Endothelial cell of umbilical vein (primary cell): ENCODE measurements at regions not wholly inside any gene's neighbourhood (a gene's known extent, or its start where the extent isn't known, plus 50 kb on each side); places are given as distances from the start of the nearest gene placed in this dataset.

Experiments used
- BruUV-seq: library from RNA; stranded (reverse); fragments of 400-500 nt; replicated peaks from 2 replicates; lab custom pipeline; 2021; lab: Mats Ljungman, UMichigan
- CTCF ChIA-PET: fragments of 300-600, 350-600 bp; sonication (Branson Sonifier 250); formaldehyde crosslinking; loops from one replicate; lab custom pipeline; 2021; ENCODE audit warnings: antibody characterized with exemption, inconsistent platforms; lab: Charles Lee
- POLR2A ChIA-PET: fragments of 300-600, 350-600 bp; sonication (Branson Sonifier 250); formaldehyde crosslinking; loops from one replicate; lab custom pipeline; 2021; ENCODE audit warnings: antibody characterized with exemption, inconsistent platforms; lab: Charles Lee
- DNase-seq: peaks from one replicate; pipeline ENCODE4 v3.0.0-alpha.2; 2011; ENCODE audit warnings: low read depth, low spot score
- FAIRE-seq: peaks from 2 replicates; lab custom pipeline; 2011; peaks lifted over from hg19 to GRCh38; lab: Jason Lieb, UNC
- H2AFZ ChIP-seq: 2 replicates; pipeline ENCODE4 v1.6.0; 2012; ENCODE audit warnings: low read depth, low read length, control low read depth, inconsistent platforms
- H3K27ac ChIP-seq: 2 replicates; pipeline ENCODE4 v1.5.1; 2011; ENCODE audit warnings: low read depth, mild to moderate bottlenecking, control low read depth, low read length, moderate library complexity; ENCODE audit not compliant: insufficient read depth
- H3K27me3 ChIP-seq, 2 experiments: 2 replicates each; pipeline versions ENCODE4 v1.6.0 to v1.6.1; 2011; ENCODE audit warnings: low read length in 2 of 2, mixed read lengths in 1 of 2; ENCODE audit not compliant: control insufficient read depth in 2 of 2, insufficient read depth in 2 of 2
- H3K36me3 ChIP-seq, 2 experiments: 2 replicates in 1 of 2; 3 replicates in 1 of 2; pipeline ENCODE4 v1.5.1; 2011; ENCODE audit warnings: low read length in 2 of 2, mild to moderate bottlenecking in 1 of 2, moderate library complexity in 1 of 2; ENCODE audit not compliant: control insufficient read depth in 2 of 2, insufficient read depth in 2 of 2; ENCODE audit errors: extremely low read depth in 1 of 2
- H3K4me1 ChIP-seq: 3 replicates; pipeline ENCODE4 v1.5.1; 2011; ENCODE audit warnings: mild to moderate bottlenecking, low read length; ENCODE audit not compliant: control insufficient read depth, insufficient read depth; ENCODE audit errors: extremely low read depth
- H3K4me2 ChIP-seq: 2 replicates; pipeline ENCODE4 v1.6.1; 2011; ENCODE audit warnings: low read length, control low read depth, mixed read lengths; ENCODE audit not compliant: insufficient read depth
- H3K4me3 ChIP-seq, 3 experiments: fragments of 200-600 bp in 1 of 3; sonication (generic), shearing (Covaris generic) in 1 of 3; replicated peaks in 1 of 3; 2 replicates each; pipeline ENCODE4 v1.5.1; 2011 to 2016; ENCODE audit warnings: control low read depth in 3 of 3, low read length in 3 of 3, mild to moderate bottlenecking in 2 of 3, inconsistent platforms in 1 of 3, low read depth in 1 of 3, moderate library complexity in 1 of 3; ENCODE audit not compliant: insufficient read depth in 1 of 3
- H3K79me2 ChIP-seq: 2 replicates; pipeline ENCODE4 v1.6.0; 2012; ENCODE audit warnings: low read length, inconsistent platforms; ENCODE audit not compliant: control insufficient read depth, insufficient read depth
- H3K9ac ChIP-seq: replicated peaks from 2 replicates; pipeline ENCODE3; 2011; ENCODE audit warnings: low read length, control low read depth; ENCODE audit not compliant: insufficient read depth; ENCODE audit errors: extremely low read depth
- H3K9me1 ChIP-seq: replicated peaks from 3 replicates; pipeline ENCODE4 v1.6.0; 2011; ENCODE audit warnings: mild to moderate bottlenecking, low read length; ENCODE audit not compliant: control insufficient read depth, insufficient read depth; ENCODE audit errors: extremely low read depth
- H3K9me3 ChIP-seq: replicated peaks from 2 replicates; pipeline ENCODE4 v1.5.1; 2012; ENCODE audit warnings: low read length, inconsistent platforms; ENCODE audit not compliant: control insufficient read depth, insufficient read depth
- H4K20me1 ChIP-seq: replicated peaks from 2 replicates; pipeline ENCODE3; 2011; ENCODE audit warnings: mild to moderate bottlenecking, low read length; ENCODE audit not compliant: control insufficient read depth, insufficient read depth; ENCODE audit errors: extremely low read depth
- EZH2 ChIP-seq: IDR thresholded peaks from 2 replicates; pipeline ENCODE4 v1.6.1; 2012; ENCODE audit warnings: borderline replicate concordance, low read depth, mild to moderate bottlenecking, moderate library complexity, low read length, inconsistent platforms; ENCODE audit not compliant: severe bottlenecking
- FOS ChIP-seq: IDR thresholded peaks from 2 replicates; pipeline ENCODE4 v1.6.1; 2011; ENCODE audit warnings: mild to moderate bottlenecking, low read length, moderate library complexity, borderline replicate concordance; ENCODE audit not compliant: insufficient read depth
- GATA2 ChIP-seq: IDR thresholded peaks from 2 replicates; pipeline ENCODE4 v1.7.0; 2011; ENCODE audit warnings: low read depth, mild to moderate bottlenecking, moderate library complexity, mixed read lengths, low read length; ENCODE audit not compliant: insufficient read length, insufficient read depth
- JUN ChIP-seq: IDR thresholded peaks from 2 replicates; pipeline ENCODE4 v1.6.1; 2011; ENCODE audit warnings: borderline replicate concordance, low read depth; ENCODE audit not compliant: insufficient read length, insufficient read depth
- MYC ChIP-seq: IDR thresholded peaks from one replicate; pipeline ENCODE4 v1.6.1; 2011; ENCODE audit warnings: mild to moderate bottlenecking, low read depth, low read length
- POLR2A ChIP-seq: IDR thresholded peaks from 2 replicates; pipeline ENCODE4 v1.6.1; 2012; ENCODE audit warnings: low read depth, mild to moderate bottlenecking, control low read depth, low read length
- POLR2AphosphoS5 ChIP-seq: IDR thresholded peaks from 2 replicates; pipeline ENCODE4 v1.6.1; 2012; ENCODE audit warnings: low read depth, mild to moderate bottlenecking, control low read depth, low read length, moderate library complexity; ENCODE audit not compliant: insufficient read depth
- dilution Hi-C: fragments of 300-500 bp; cut with MboI; formaldehyde crosslinking; loops from one replicate; pipeline ENCODE4 v1.15.0; 2019; ENCODE audit warnings: low sequenced_read_pairs; ENCODE audit not compliant: extremely low pct_ligation_motif_present
- intact Hi-C: fragments of 100-400 bp; cut with micrococcal nuclease; formaldehyde crosslinking; loops from one replicate; pipeline ENCODE4 v1.10.0; 2022
- TF ChIP-seq, protein P1 (sequence below), 2 donors: IDR thresholded peaks; 1 replicate in 1 of 2; 2 replicates in 1 of 2; pipeline ENCODE4 v1.5.1; 2011; ENCODE audit warnings: low read length in 2 of 2, mild to moderate bottlenecking in 2 of 2, moderate library complexity in 2 of 2, control low read depth in 1 of 2, inconsistent platforms in 1 of 2, low read depth in 1 of 2; ENCODE audit not compliant: insufficient read depth in 1 of 2; ENCODE audit errors: extremely low read depth in 1 of 2
- TF ChIP-seq, protein P2 (sequence below): IDR thresholded peaks from 2 replicates; pipeline ENCODE4 v1.6.1; 2011; ENCODE audit not compliant: insufficient read depth, insufficient read length

DNA sequence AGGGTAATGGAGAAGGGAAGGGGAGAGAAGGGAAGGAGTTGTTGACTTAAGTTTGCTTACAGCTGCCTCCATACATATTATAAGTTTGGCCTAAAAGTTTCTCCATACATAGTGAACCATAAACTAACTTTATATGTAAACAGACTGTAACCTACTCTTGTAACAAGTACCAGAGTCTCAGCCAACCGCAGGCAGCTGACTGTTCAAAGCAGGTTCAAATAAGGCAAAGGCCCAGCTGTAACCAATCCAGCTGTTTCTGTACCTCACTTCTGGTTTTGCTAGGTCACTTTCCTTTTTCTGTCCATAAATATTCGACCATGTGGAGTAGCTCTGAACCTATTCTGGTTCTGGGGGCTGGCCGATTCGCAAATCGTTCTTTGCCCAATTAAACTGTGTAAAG lies 591.2 kb downstream of the INSC start:
- no peaks in the 10 kb centered on the region for H3K9me3 ChIP-seq
- dilution Hi-C loops (no loop called here), intact Hi-C loops (no loop called here)
- DNase-seq: no peak
- no peak overlapping the region for H3K4me3 ChIP-seq
- no peaks in the 10 kb centered on the region for H3K4me1 ChIP-seq
- no peak overlapping the region for H2AFZ ChIP-seq
- no TSS peak for BruUV-seq
- H3K36me3 ChIP-seq: no peaks in the 10 kb centered on the region
- no peak overlapping the region for H3K9ac ChIP-seq
- TF ChIP-seq FOS: no peak
- TF ChIP-seq, protein P1, sequence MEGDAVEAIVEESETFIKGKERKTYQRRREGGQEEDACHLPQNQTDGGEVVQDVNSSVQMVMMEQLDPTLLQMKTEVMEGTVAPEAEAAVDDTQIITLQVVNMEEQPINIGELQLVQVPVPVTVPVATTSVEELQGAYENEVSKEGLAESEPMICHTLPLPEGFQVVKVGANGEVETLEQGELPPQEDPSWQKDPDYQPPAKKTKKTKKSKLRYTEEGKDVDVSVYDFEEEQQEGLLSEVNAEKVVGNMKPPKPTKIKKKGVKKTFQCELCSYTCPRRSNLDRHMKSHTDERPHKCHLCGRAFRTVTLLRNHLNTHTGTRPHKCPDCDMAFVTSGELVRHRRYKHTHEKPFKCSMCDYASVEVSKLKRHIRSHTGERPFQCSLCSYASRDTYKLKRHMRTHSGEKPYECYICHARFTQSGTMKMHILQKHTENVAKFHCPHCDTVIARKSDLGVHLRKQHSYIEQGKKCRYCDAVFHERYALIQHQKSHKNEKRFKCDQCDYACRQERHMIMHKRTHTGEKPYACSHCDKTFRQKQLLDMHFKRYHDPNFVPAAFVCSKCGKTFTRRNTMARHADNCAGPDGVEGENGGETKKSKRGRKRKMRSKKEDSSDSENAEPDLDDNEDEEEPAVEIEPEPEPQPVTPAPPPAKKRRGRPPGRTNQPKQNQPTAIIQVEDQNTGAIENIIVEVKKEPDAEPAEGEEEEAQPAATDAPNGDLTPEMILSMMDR (IDR thresholded peaks at IDR 0.05; ENCODE audit: extremely low read depth in 1 of 2, insufficient read depth in 1 of 2, low read depth in 1 of 2, low read length in 2 of 2): no peak
- TF ChIP-seq EZH2: no peak
- TF ChIP-seq, protein P2, sequence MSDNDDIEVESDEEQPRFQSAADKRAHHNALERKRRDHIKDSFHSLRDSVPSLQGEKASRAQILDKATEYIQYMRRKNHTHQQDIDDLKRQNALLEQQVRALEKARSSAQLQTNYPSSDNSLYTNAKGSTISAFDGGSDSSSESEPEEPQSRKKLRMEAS: no peak
- no peak for TF ChIP-seq JUN
- TF ChIP-seq GATA2: no peak
- TF ChIP-seq MYC: no peak
- TF ChIP-seq POLR2AphosphoS5: no peak
- no peak for TF ChIP-seq POLR2A
- H4K20me1 ChIP-seq: no peaks in the 10 kb centered on the region
- CTCF ChIA-PET: no interaction called here
- H3K9me1 ChIP-seq: no peaks in the 10 kb centered on the region
- H3K27ac ChIP-seq: no peak overlapping the region
- no peaks in the 10 kb centered on the region for H3K27me3 ChIP-seq
- no peaks in the 10 kb centered on the region for H3K79me2 ChIP-seq
- no peak overlapping the region for H3K4me2 ChIP-seq
- FAIRE-seq: no peak
- POLR2A ChIA-PET: no interaction called here
